ENCODE measurements at regions not wholly inside any gene's neighbourhood (a gene's known extent, or its start where the extent isn't known, plus 50 kb on each side); places are given as distances from the start of the nearest gene placed in this dataset.
A peak's percentile ranks its signal among the peaks of the same experiment; 100 is the strongest.

- no peak for DNase-seq (ENCODE audit: low read depth)
Measured at GRCh38 chr2:239536186-239536585, 135.4 kb upstream of the HDAC4 start.

GRCh38 chr2:239535413-239536144, 134.8 kb upstream of the HDAC4 start:
- no peak for DNase-seq (ENCODE audit: low read depth)

GRCh38 chr2:239534581-239535412, 134.0 kb upstream of the HDAC4 start:
- DNase-seq (ENCODE audit: low read depth), result no peak

- no peak for DNase-seq (ENCODE audit: low read depth)
Measured at GRCh38 chr2:239533569-239534316, 132.9 kb upstream of the HDAC4 start.

- DNase-seq (ENCODE audit: low read depth), result peak; percentile 7
Measured at GRCh38 chr2:239532859-239533258, 132.0 kb upstream of the HDAC4 start.

- no peak for DNase-seq (ENCODE audit: low read depth)
Measured at GRCh38 chr2:239532250-239532649, 131.4 kb upstream of the HDAC4 start.

- DNase-seq (ENCODE audit: low read depth), result peak; percentile 13
Measured at GRCh38 chr2:239531456-239532241, 130.8 kb upstream of the HDAC4 start.

GRCh38 chr2:239530749-239531316, 130.0 kb upstream of the HDAC4 start:
- no peak for DNase-seq (ENCODE audit: low read depth)

- no peak for DNase-seq (ENCODE audit: low read depth)
Measured at GRCh38 chr2:239529313-239530015, 128.6 kb upstream of the HDAC4 start.

GRCh38 chr2:239528883-239529282, 128.1 kb upstream of the HDAC4 start:
- no peak for DNase-seq (ENCODE audit: low read depth)

GRCh38 chr2:239528146-239528545, 127.3 kb upstream of the HDAC4 start:
- DNase-seq (ENCODE audit: low read depth), result no peak

GRCh38 chr2:239526666-239527415, 126.0 kb upstream of the HDAC4 start:
- no peak for DNase-seq (ENCODE audit: low read depth)

- DNase-seq (ENCODE audit: low read depth), result no peak
Measured at GRCh38 chr2:239526038-239526437, 125.2 kb upstream of the HDAC4 start.

- peak; percentile 33 for DNase-seq (ENCODE audit: low read depth)
Measured at GRCh38 chr2:239523954-239524330, 123.1 kb upstream of the HDAC4 start.

- no peak for DNase-seq (ENCODE audit: low read depth)
Measured at GRCh38 chr2:239523147-239523953, 122.5 kb upstream of the HDAC4 start.

GRCh38 chr2:239522740-239523119, 121.9 kb upstream of the HDAC4 start:
- peak; percentile 16 for DNase-seq (ENCODE audit: low read depth)

- DNase-seq (ENCODE audit: low read depth), result no peak
Measured at GRCh38 chr2:239522002-239522739, 121.4 kb upstream of the HDAC4 start.

GRCh38 chr2:239521518-239521815, 120.6 kb upstream of the HDAC4 start:
- no peak for DNase-seq (ENCODE audit: low read depth)
